Body of pancreas (tissue), 4 donors: ENCODE measurements at regions not wholly inside any gene's neighbourhood (a gene's known extent, or its start where the extent isn't known, plus 50 kb on each side); places are given as distances from the start of the nearest gene placed in this dataset.
"Not testable (repeated sequence)": the region's sequence is repeated elsewhere in the genome, so short reads cannot be mapped to it uniquely, and the experiment has no call there.

ENCODE experiments used
- POLR2A ChIP-seq, 3 donors: fragments of 450-650 bp; IDR thresholded peaks; one replicate each; pipeline ENCODE4 v1.6.1; 2016; ENCODE audit warnings: antibody characterized with exemption in 3 of 3, mild to moderate bottlenecking in 2 of 3
- TF ChIP-seq, protein P1 (sequence below), 7 experiments: fragments of 450-650 bp in 4 of 7; fragments of 200-600 bp in 3 of 7; sonication (generic) in 3 of 7; IDR thresholded peaks; one replicate each; pipeline ENCODE4 v1.5.1; 2016 to 2019; ENCODE audit warnings: antibody characterized with exemption in 7 of 7

DNA sequence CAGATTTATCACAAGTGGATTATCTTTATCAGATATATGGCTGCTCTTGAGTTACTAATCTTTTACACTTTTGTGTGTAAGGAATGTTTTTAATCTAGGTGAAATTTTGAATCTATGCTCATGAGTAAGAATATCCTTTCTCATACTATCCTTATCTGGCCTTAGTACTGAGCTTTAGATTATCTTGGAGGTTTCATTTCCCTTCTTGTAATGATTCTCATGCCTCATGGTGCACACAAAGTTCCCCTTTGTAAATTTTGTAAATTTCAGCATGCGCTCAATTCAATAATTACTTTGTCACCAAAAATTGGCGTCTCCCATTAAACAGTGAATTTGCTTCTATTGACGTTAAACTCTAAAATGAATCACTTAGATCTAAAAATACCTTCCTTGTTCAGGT, 74.2 kb upstream of the NAPEPLD start:
- not testable (repeated sequence) for TF ChIP-seq POLR2A (IDR thresholded peaks at IDR 0.05)
- TF ChIP-seq, protein P1, sequence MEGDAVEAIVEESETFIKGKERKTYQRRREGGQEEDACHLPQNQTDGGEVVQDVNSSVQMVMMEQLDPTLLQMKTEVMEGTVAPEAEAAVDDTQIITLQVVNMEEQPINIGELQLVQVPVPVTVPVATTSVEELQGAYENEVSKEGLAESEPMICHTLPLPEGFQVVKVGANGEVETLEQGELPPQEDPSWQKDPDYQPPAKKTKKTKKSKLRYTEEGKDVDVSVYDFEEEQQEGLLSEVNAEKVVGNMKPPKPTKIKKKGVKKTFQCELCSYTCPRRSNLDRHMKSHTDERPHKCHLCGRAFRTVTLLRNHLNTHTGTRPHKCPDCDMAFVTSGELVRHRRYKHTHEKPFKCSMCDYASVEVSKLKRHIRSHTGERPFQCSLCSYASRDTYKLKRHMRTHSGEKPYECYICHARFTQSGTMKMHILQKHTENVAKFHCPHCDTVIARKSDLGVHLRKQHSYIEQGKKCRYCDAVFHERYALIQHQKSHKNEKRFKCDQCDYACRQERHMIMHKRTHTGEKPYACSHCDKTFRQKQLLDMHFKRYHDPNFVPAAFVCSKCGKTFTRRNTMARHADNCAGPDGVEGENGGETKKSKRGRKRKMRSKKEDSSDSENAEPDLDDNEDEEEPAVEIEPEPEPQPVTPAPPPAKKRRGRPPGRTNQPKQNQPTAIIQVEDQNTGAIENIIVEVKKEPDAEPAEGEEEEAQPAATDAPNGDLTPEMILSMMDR (IDR thresholded peaks at IDR 0.05) = not testable (repeated sequence)
